GM12875 (cell line): ENCODE measurements at regions not wholly inside any gene's neighbourhood (a gene's known extent, or its start where the extent isn't known, plus 50 kb on each side); places are given as distances from the start of the nearest gene placed in this dataset.
"Not testable (repeated sequence)": the region's sequence is repeated elsewhere in the genome, so short reads cannot be mapped to it uniquely, and the experiment has no call there.

Source experiments
- H3K4me3 ChIP-seq: one replicate; pipeline ENCODE4 v1.5.1; 2011; ENCODE audit warnings: low read depth, low read length, control low read depth
- CTCF ChIP-seq: IDR thresholded peaks from 2 replicates; pipeline ENCODE4 v1.5.1; 2011; ENCODE audit warnings: low read depth, mild to moderate bottlenecking, control low read depth, inconsistent platforms, low read length, moderate library complexity, borderline replicate concordance; ENCODE audit not compliant: insufficient read depth

GRCh38 chr12:107513636-107514400, 171.8 kb upstream of the PWP1 start:
- H3K4me3 ChIP-seq: no peak overlapping the region
- TF ChIP-seq CTCF: no peak

- TF ChIP-seq CTCF: no peak
- H3K4me3 ChIP-seq: no peak overlapping the region
Measured at GRCh38 chr12:107514887-107515445, 170.6 kb upstream of the PWP1 start.

- H3K4me3 ChIP-seq: no peak overlapping the region
- TF ChIP-seq CTCF: no peak
Measured at GRCh38 chr12:107515446-107515958, 170.1 kb upstream of the PWP1 start.

GRCh38 chr12:107517816-107518215, 167.8 kb upstream of the PWP1 start:
- not testable (repeated sequence) for H3K4me3 ChIP-seq

- TF ChIP-seq CTCF: no peak
- H3K4me3 ChIP-seq: no peak overlapping the region
Measured at GRCh38 chr12:107518868-107519267, 166.7 kb upstream of the PWP1 start.

GRCh38 chr12:107519906-107520859, 165.4 kb upstream of the PWP1 start:
- TF ChIP-seq CTCF: no peak
- H3K4me3 ChIP-seq: no peak overlapping the region

GRCh38 chr12:107521826-107522355, 163.7 kb upstream of the PWP1 start:
- H3K4me3 ChIP-seq: no peak overlapping the region
- no peak for TF ChIP-seq CTCF
